Immature natural killer cell (primary cell): ENCODE measurements at regions not wholly inside any gene's neighbourhood (a gene's known extent, or its start where the extent isn't known, plus 50 kb on each side); places are given as distances from the start of the nearest gene placed in this dataset.

Experiments
- DNase-seq, 3 donors: peaks; one replicate each; pipeline ENCODE4 v3.0.0; 2022; ENCODE audit warnings: mixed read lengths in 1 of 3
- H3K27ac Mint-ChIP-seq, 6 donors: one replicate each; pipeline ENCODE4 v1.8.0; 2020; ENCODE audit warnings: mixed read lengths in 6 of 6, mild to moderate bottlenecking in 5 of 6, inconsistent platforms in 4 of 6, moderate library complexity in 3 of 6
- H3K27me3 Mint-ChIP-seq, 3 donors: one replicate each; pipeline ENCODE4 v1.8.0; 2020 to 2021; ENCODE audit warnings: low read depth in 3 of 3, mild to moderate bottlenecking in 3 of 3, mixed read lengths in 3 of 3, moderate library complexity in 3 of 3, inconsistent platforms in 1 of 3
- H3K36me3 Mint-ChIP-seq, 3 donors: one replicate each; pipeline ENCODE4 v1.8.0; 2020; ENCODE audit warnings: mixed read lengths in 3 of 3, inconsistent platforms in 2 of 3, mild to moderate bottlenecking in 2 of 3
- H3K4me1 Mint-ChIP-seq, 2 donors: one replicate each; pipeline ENCODE4 v1.8.0; 2020; ENCODE audit warnings: inconsistent platforms in 2 of 2, mild to moderate bottlenecking in 2 of 2, mixed read lengths in 2 of 2, moderate library complexity in 1 of 2
- H3K4me3 Mint-ChIP-seq, 5 donors: one replicate each; pipeline ENCODE4 v1.8.0; 2020; ENCODE audit warnings: mild to moderate bottlenecking in 5 of 5, mixed read lengths in 5 of 5, inconsistent platforms in 3 of 5, moderate library complexity in 3 of 5
- H3K9me3 Mint-ChIP-seq, 6 donors: one replicate each; pipeline ENCODE4 v1.8.0; 2020; ENCODE audit warnings: mild to moderate bottlenecking in 6 of 6, mixed read lengths in 6 of 6, inconsistent platforms in 4 of 6, moderate library complexity in 3 of 6

GRCh38 chr6:150651808-150652470 lies 52.3 kb downstream of the PLEKHG1 start:
- DNase-seq, result no peak
- H3K9me3 Mint-ChIP-seq, result no peaks in the 10 kb centered on the region
- no peak overlapping the region for H3K27ac Mint-ChIP-seq
- H3K4me3 Mint-ChIP-seq, result no peak overlapping the region
- H3K27me3 Mint-ChIP-seq, result peaks cover 0 to 3% (median 0%) of the 10 kb centered on the region in 3 donors
- no peaks in the 10 kb centered on the region for H3K4me1 Mint-ChIP-seq
- H3K36me3 Mint-ChIP-seq, result no peaks in the 10 kb centered on the region

GRCh38 chr6:150652848-150653613 lies 53.3 kb downstream of the PLEKHG1 start:
- H3K4me3 Mint-ChIP-seq, result no peak overlapping the region
- no peak for DNase-seq
- no peaks in the 10 kb centered on the region for H3K9me3 Mint-ChIP-seq
- no peaks in the 10 kb centered on the region for H3K36me3 Mint-ChIP-seq
- no peaks in the 10 kb centered on the region for H3K4me1 Mint-ChIP-seq
- H3K27ac Mint-ChIP-seq, result no peak overlapping the region
- peaks cover 0 to 3% (median 0%) of the 10 kb centered on the region in 3 donors for H3K27me3 Mint-ChIP-seq

GRCh38 chr6:150654608-150655007 lies 54.9 kb downstream of the PLEKHG1 start:
- Mint-ChIP-seq H3K36me3 (no peaks in the 10 kb centered on the region), H3K27me3 (peaks cover 0 to 3% (median 0%) of the 10 kb centered on the region in 3 donors), H3K9me3 (no peaks in the 10 kb centered on the region), H3K4me3 (no peak overlapping the region), H3K4me1 (no peaks in the 10 kb centered on the region), H3K27ac (no peak overlapping the region)
- DNase-seq, result no peak

- no peaks in the 10 kb centered on the region for H3K4me1 Mint-ChIP-seq
- no peaks in the 10 kb centered on the region for H3K36me3 Mint-ChIP-seq
- no peak overlapping the region for H3K4me3 Mint-ChIP-seq
- no peaks in the 10 kb centered on the region for H3K9me3 Mint-ChIP-seq
- no peak overlapping the region for H3K27ac Mint-ChIP-seq
- H3K27me3 Mint-ChIP-seq, result peaks cover 0 to 3% (median 0%) of the 10 kb centered on the region in 3 donors
- no peak for DNase-seq
Measured at GRCh38 chr6:150656156-150656555, 56.5 kb downstream of the PLEKHG1 start.

DNA sequence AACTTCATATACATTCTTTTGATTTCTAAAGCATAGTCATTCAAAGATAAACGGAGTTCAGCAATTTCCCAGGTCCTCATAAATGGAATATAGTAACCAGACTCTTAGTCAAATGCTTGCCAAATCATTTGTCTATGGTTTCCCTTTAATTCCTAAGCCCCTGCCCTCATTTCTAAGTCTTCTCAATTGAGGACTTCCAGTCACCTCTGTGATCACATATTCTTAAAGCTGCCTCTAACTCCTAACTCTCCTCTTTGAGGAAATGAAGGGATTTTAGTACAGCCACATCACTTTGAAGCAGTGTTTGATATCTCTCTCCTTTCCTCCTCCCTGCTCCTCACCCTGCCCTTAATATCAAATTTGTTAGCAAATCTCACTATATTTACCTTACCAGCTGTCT lies 58.7 kb downstream of the PLEKHG1 start:
- Mint-ChIP-seq H3K4me3 (no peak overlapping the region), H3K27ac (no peak overlapping the region), H3K9me3 (no peaks in the 10 kb centered on the region), H3K27me3 (peaks cover 0 to 5% (median 0%) of the 10 kb centered on the region in 3 donors), H3K36me3 (no peaks in the 10 kb centered on the region), H3K4me1 (no peaks in the 10 kb centered on the region)
- no peak for DNase-seq

GRCh38 chr6:150659046-150659763 lies 59.5 kb downstream of the PLEKHG1 start:
- DNase-seq, result no peak
- H3K27ac Mint-ChIP-seq, result no peak overlapping the region
- no peaks in the 10 kb centered on the region for H3K4me1 Mint-ChIP-seq
- H3K27me3 Mint-ChIP-seq, result peaks cover 0 to 5% (median 0%) of the 10 kb centered on the region in 3 donors
- H3K9me3 Mint-ChIP-seq, result no peaks in the 10 kb centered on the region
- no peaks in the 10 kb centered on the region for H3K36me3 Mint-ChIP-seq
- H3K4me3 Mint-ChIP-seq, result no peak overlapping the region

GRCh38 chr6:150661216-150662007 lies 61.7 kb downstream of the PLEKHG1 start:
- DNase-seq, result no peak

GRCh38 chr6:150662814-150663213 lies 63.1 kb downstream of the PLEKHG1 start:
- H3K36me3 Mint-ChIP-seq, result no peaks in the 10 kb centered on the region
- H3K4me3 Mint-ChIP-seq, result no peak overlapping the region
- DNase-seq, result no peak
- H3K9me3 Mint-ChIP-seq, result no peaks in the 10 kb centered on the region
- peaks cover 0 to 2% (median 1%) of the 10 kb centered on the region in 3 donors for H3K27me3 Mint-ChIP-seq
- H3K27ac Mint-ChIP-seq, result no peak overlapping the region
- no peaks in the 10 kb centered on the region for H3K4me1 Mint-ChIP-seq

More at GRCh38 chr6:150661216-150662007, 61.7 kb downstream of the PLEKHG1 start:
- Mint-ChIP-seq H3K27me3 (peaks cover 0 to 2% (median 1%) of the 10 kb centered on the region in 3 donors), H3K9me3 (no peaks in the 10 kb centered on the region), H3K4me1 (no peaks in the 10 kb centered on the region), H3K27ac (no peak overlapping the region), H3K4me3 (no peak overlapping the region), H3K36me3 (no peaks in the 10 kb centered on the region)

DNA sequence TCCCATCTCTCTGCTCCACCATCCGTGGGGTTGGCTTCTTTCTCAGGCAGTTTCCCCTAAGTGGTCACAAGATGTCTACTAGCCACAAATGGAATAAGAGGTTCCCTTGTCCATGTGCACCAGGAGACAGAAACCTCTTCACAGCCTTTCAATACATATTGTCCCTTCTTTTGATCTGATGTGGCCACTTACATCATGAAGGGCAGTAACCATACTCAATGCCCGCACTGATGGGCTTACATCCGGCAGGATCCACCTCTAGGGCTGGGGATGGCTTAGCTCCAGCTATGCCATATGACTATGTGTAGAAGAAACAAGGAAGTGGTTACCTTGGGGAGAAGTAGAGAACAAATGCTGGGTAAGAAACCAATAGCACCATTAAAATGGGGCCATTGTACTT lies 64.4 kb downstream of the PLEKHG1 start:
- no peaks in the 10 kb centered on the region for H3K4me1 Mint-ChIP-seq
- no peaks in the 10 kb centered on the region for H3K36me3 Mint-ChIP-seq
- H3K27me3 Mint-ChIP-seq, result peaks cover 0 to 2% (median 1%) of the 10 kb centered on the region in 3 donors
- no peak for DNase-seq
- no peak overlapping the region for H3K27ac Mint-ChIP-seq
- H3K9me3 Mint-ChIP-seq, result no peaks in the 10 kb centered on the region
- no peak overlapping the region for H3K4me3 Mint-ChIP-seq

- Mint-ChIP-seq H3K36me3 (no peaks in the 10 kb centered on the region), H3K4me3 (no peak overlapping the region)
- DNase-seq, result no peak
Measured at GRCh38 chr6:150666071-150666470, 66.4 kb downstream of the PLEKHG1 start.

GRCh38 chr6:150667359-150667758 lies 67.7 kb downstream of the PLEKHG1 start:
- Mint-ChIP-seq H3K36me3 (no peaks in the 10 kb centered on the region), H3K9me3 (no peaks in the 10 kb centered on the region), H3K4me3 (no peak overlapping the region), H3K27me3 (peaks cover 0 to 4% (median 1%) of the 10 kb centered on the region in 3 donors), H3K4me1 (no peaks in the 10 kb centered on the region), H3K27ac (no peak overlapping the region)
- DNase-seq, result no peak

More at GRCh38 chr6:150666071-150666470, 66.4 kb downstream of the PLEKHG1 start:
- no peak overlapping the region for H3K27ac Mint-ChIP-seq
- no peaks in the 10 kb centered on the region for H3K9me3 Mint-ChIP-seq
- H3K4me1 Mint-ChIP-seq, result no peaks in the 10 kb centered on the region
- peaks cover 0 to 2% (median 1%) of the 10 kb centered on the region in 3 donors for H3K27me3 Mint-ChIP-seq

DNA sequence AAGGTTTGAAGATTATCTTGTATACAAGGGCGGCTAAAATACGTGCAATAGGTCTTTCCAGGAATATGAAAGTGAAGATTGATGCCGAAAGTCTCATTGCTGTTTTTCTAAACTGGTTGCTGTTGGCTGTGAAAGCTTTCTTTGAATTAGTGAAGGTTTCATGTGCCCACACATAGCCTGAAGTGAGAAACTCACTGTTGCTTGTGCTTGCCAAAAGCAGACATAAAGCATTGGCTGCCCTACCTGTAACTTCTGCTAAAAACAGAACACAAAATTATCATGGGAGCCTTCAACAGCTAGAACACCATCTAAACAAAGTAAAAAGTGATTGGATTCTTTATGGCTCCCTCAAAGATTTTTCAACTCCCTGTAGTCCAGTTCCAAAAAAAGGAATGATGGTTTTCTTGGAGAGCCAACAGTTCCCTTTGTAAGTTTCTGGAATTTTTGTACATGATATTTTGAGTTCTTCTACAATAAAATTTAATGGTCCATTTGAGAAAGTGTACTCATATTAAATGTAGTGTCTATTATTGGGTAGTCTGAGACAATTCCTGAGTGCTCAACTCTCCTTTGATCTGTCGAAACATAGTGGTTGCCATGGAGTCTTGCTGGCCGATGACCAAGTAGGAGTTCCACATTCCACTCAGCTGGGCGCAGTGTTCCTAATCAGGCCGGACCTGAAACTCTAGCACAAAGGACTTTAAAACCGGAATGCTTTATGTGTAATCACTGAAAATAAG lies 68.5 kb downstream of the PLEKHG1 start:
- H3K4me1 Mint-ChIP-seq, result no peaks in the 10 kb centered on the region
- no peaks in the 10 kb centered on the region for H3K36me3 Mint-ChIP-seq
- H3K9me3 Mint-ChIP-seq, result no peaks in the 10 kb centered on the region
- no peak overlapping the region for H3K4me3 Mint-ChIP-seq
- H3K27me3 Mint-ChIP-seq, result peaks cover 0 to 4% (median under 1%) of the 10 kb centered on the region in 3 donors
- H3K27ac Mint-ChIP-seq, result no peak overlapping the region
- no peak for DNase-seq

DNA sequence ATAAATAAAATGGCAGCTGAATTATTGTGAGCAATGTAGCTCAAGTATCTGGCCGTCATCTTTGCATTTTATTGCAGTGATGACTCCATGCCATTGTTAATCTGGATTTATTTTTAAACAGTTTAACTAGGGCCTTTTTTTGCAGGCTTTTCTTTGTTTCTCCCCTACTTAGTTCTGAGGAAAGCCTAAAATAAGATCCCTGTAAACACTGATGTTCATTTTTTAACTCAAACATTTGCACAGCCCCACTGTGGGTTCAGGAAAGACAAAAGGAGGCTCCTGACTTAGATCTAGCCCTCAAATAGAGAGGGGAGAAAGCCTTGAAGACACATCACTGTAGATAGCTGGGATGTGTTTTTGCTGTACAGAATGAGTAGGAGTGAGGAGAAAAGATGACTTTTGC lies 69.2 kb downstream of the PLEKHG1 start:
- DNase-seq, result no peak
- no peaks in the 10 kb centered on the region for H3K4me1 Mint-ChIP-seq
- no peaks in the 10 kb centered on the region for H3K36me3 Mint-ChIP-seq
- no peak overlapping the region for H3K27ac Mint-ChIP-seq
- peaks cover 0 to 4% (median 0%) of the 10 kb centered on the region in 3 donors for H3K27me3 Mint-ChIP-seq
- H3K4me3 Mint-ChIP-seq, result no peak overlapping the region
- no peaks in the 10 kb centered on the region for H3K9me3 Mint-ChIP-seq
